Bone marrow (tissue), 2 donors: ENCODE measurements at regions not wholly inside any gene's neighbourhood (a gene's known extent, or its start where the extent isn't known, plus 50 kb on each side); places are given as distances from the start of the nearest gene placed in this dataset.
"Not testable (repeated sequence)": the region's sequence is repeated elsewhere in the genome, so short reads cannot be mapped to it uniquely, and the experiment has no call there.

Experiments used
- DNase-seq, 2 donors: peaks; one replicate each; lab custom pipeline; 2025; lab: John Stamatoyannopoulos, UW

DNA sequence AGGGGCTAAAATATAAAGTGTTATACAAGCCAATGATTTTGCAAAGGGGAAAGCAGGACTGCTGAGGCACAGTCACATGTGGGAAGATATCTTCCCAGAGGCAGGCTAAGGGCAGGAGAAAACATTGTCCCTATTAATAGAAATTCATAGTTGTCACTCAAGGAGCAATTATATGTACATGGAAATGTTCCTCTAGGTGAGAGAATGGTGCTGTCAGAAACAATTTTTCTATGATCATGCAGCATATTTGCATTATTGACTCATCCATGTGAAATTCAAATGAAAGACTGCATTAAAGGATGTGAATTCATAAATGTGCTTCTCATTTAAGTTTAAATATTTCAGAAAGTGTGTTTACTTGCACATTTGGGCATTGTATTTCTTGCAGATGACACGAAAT is 775.9 kb upstream of the CDH9 start:
- DNase-seq, result no peak

- no peak for DNase-seq
Observed at GRCh38 chr5:27810458-27810857, 772.1 kb upstream of the CDH9 start.

DNA sequence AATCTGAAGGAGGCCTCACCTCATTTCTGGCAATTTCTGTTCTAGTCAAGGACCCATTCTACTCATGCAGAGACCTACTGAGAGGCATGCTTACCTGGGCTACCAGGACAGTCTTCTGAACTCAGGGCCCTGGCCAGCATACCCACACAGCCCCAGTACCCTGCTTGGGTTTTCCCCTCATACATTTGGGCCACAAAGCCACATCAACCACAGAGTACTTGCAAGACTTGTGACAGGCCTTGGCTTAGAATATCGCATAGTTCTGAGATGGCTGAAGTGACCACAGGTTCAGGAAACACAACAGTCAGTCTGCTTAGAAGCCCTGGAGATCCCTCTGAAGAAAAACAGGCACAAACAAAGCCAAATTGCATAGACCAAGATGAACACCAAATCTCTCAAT is 758.8 kb upstream of the CDH9 start:
- DNase-seq, result no peak

DNA sequence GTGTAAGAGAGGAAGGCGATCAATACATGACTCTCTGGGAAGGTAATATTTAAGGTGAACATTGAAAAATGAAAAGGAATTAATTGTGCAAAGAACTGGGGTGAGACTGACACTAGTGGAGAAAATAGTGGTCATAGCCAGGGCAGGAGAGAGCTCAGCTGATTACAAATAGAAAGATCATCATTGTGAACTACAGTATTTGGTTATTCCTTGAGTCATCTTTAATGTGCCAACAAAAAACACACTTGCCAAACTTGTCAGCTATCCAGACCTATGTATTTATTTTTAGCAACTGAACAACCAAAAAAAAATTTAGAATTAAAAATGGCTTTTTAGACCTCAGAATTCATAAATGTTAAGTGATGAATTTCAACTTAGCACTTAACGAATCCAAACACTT is 749.8 kb upstream of the CDH9 start:
- no peak for DNase-seq

- DNase-seq, result no peak
Observed at GRCh38 chr5:27784317-27784716, 745.9 kb upstream of the CDH9 start.

- no peak for DNase-seq
Observed at GRCh38 chr5:27778121-27778520, 739.7 kb upstream of the CDH9 start.

DNA sequence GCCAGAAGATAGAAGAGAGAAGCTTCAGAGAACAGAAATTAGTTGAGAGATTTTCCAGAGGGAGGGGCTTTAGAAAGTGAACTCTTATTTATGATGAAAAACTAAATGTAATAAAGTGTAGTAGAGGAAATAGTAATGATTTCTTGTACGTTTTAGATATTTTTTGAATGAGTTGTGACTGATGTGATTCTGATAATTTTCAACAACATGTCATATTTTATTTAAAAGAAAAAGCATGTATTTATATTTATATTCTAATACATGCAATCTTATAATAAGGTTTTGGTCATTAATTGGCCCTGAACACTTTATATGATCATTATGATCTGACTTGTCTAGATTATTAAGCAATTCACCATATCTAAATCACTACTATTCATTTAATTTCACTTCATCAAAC is 735.2 kb upstream of the CDH9 start:
- DNase-seq, result no peak

GRCh38 chr5:27773166-27773565 is 734.8 kb upstream of the CDH9 start:
- no peak for DNase-seq

- DNase-seq, result no peak
Observed at GRCh38 chr5:27769748-27770402, 731.5 kb upstream of the CDH9 start.

GRCh38 chr5:27748847-27749246 is 710.5 kb upstream of the CDH9 start:
- DNase-seq, result no peak

GRCh38 chr5:27743383-27743979 is 705.1 kb upstream of the CDH9 start:
- not testable (repeated sequence) for DNase-seq

DNA sequence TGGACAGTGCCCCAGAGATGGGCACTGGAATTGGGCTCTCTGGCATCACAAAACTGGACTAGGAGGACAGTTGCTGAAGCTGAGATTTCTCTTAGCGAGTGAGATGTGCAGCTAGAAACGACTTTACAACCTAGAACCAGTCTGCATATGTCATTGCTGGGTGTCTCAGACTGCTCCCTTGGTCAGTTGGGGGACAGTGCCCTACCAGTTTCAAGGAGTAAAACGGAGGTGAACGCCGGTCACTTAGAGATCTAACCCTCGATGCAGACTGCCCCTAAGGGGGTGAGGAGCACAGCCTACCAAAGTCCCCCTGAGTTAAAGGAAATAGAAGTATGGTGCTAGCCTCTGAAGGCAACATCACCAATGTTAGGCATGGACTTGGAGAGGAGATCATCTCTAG is 704.4 kb upstream of the CDH9 start:
- DNase-seq, result no peak

DNA sequence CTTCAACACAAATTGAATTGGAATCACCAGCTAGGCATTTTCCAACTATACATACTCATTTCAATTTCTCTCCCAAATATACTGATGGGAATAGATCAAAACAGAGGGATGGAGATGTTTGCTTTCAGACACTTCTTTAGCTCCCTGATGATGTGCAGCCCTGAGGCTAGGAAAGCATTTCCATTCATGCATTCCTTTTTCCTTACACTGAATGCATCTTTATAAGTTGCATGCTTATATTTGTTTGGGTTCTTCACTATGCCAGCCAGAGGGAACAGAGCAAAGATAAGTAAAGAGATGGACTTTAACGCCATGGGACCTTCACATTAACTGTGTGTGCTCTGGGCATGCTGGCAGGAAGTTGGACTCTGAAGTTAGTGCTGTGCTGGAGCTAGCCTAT is 696.5 kb upstream of the CDH9 start:
- DNase-seq, result no peak

- no peak for DNase-seq
Observed at GRCh38 chr5:27733237-27733636, 694.9 kb upstream of the CDH9 start.

DNA sequence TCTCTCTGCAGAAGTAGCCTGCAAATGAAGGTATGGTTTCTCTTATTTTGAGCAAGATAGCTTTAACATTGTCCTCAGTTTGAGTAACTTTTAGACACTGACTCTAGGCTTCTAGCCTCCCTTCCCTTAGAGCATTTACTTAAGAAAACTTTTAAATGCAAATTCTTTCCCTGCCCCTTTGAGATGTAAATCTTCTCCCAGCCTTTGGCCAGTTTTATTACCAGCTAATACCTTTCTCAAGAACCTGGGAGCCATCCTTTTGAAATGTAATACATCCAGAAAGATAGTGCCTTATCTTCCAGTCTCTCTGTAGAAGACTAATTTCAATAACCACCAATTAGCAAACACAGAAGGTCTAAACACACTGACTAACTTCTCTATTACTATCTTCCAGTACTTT is 688.9 kb upstream of the CDH9 start:
- no peak for DNase-seq

DNA sequence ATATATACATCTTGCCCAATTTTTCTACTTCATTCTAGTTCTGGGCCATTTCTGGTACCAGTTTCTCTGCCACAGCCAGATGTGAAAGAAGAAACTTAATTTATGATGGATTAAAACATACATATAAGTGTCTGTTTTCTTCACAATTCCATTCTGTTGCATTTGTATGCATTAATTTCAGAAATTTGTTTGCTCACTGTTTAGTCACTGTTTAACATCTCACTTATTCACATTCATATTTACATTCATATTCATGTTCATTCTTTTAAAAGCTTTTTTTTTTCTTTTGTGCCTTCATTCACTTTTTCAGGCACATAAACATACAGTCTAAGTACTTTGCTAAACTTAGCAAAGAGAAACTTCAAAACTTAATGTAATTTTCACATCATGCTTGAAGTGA is 684.0 kb upstream of the CDH9 start:
- DNase-seq, result no peak

DNA sequence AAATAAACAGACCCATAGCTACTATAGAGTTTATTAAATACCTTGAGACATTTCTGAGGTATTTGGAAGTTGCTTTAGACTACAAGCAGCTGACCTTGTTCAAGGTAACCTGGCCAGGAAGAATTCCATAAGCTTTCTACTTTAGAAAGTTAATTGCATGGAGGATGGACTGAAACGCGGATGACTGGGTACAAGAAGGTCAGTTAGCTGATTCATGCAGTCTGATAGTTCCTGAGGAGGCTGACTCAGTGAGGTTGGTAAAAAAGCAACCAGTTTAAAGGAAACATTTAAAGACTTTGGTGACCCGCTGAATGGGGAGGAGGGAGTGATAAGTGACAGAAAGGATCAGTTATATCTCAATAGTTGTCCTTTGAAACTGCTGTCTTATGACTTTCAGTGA is 670.1 kb upstream of the CDH9 start:
- DNase-seq, result no peak

DNA sequence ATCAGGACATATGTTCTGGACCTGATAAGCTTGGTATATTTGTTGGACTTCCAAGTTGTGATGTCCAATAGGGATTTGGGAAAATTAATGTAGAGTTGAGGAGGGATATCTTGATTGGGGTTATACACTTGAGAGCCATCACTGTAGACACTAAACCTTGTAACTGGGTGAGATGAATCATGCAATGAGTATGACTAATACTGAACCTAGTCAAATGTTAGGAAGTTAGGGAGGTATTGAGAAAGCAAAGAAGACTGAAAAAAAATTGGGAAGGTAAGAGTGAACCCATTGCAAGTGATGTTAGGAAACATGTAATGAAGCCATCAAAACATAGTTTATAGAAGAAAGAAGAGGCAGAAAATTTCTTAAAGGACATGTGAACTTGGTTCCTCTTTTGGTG is 668.4 kb upstream of the CDH9 start:
- DNase-seq, result no peak

DNA sequence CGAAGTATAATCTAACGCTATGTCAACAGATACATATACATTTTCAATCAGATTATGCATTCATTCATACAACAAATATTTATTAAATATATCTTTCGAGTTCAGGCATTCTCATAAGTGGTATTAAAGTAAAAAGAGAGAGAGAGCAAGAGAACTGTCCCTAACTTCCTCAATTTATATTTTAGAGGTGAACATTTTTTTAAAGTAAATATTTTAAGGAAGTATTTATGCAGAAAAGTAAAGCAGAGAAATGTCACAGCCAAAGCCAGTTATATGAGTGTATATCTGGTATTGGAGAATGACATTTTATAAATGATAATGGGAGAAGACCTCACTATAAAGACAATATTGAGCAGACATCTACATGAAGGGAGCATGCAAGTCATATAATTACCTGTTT is 667.3 kb upstream of the CDH9 start:
- DNase-seq, result no peak

- no peak for DNase-seq
Observed at GRCh38 chr5:27701931-27702903, 663.8 kb upstream of the CDH9 start.

GRCh38 chr5:27700526-27700925 is 662.1 kb upstream of the CDH9 start:
- DNase-seq, result no peak

GRCh38 chr5:27682600-27682999 is 644.2 kb upstream of the CDH9 start:
- no peak for DNase-seq

GRCh38 chr5:27652505-27652904 is 614.1 kb upstream of the CDH9 start:
- no peak for DNase-seq
